Fibroblast of peridontal ligament (primary cell): ENCODE measurements at regions not wholly inside any gene's neighbourhood (a gene's known extent, or its start where the extent isn't known, plus 50 kb on each side); places are given as distances from the start of the nearest gene placed in this dataset.

ENCODE experiments used
- DNase-seq: peaks from one replicate; pipeline ENCODE4 v3.0.0-alpha.2; 2010; ENCODE audit errors: extremely low read depth

GRCh38 chr17:79503126-79503839, 107.6 kb downstream of the RBFOX3 start:
- no peak for DNase-seq

DNA sequence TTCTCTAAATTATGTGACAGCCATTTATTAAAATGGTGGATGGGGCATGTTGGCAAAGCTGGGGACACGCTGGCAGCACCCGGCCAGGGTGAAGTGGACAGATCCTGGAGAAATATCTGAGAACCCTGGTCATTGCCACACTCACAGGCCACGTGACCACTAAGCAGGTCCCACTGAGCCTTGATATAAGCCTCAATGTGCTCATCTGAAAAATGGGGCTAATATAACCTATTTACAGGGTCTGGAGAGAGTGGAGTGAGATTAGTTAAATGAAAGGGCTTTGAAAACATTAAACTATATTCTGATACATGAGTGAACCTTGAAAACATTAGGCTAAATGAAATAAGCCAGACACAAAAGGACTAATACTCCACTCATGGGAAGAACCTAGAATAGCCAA, 108.9 kb downstream of the RBFOX3 start:
- no peak for DNase-seq

- no peak for DNase-seq
Measured at GRCh38 chr17:79500745-79501618, 109.9 kb downstream of the RBFOX3 start.

DNA sequence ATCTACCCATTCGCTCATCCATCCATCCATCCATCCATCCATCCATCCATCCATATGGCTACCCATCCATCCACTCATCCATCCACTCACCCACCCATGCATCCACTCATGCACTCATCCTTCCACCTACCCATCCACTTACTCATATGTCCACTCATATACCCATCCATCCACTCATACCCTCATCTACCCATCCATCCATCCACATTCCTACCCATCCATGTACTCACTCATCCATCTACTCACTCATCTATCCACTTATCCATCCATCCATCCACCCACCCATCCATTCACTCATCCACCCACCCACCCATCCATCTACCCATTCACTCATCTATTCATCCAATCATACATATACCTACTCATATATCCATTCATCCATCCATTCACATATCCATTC, 112.0 kb downstream of the RBFOX3 start:
- no peak for DNase-seq

DNA sequence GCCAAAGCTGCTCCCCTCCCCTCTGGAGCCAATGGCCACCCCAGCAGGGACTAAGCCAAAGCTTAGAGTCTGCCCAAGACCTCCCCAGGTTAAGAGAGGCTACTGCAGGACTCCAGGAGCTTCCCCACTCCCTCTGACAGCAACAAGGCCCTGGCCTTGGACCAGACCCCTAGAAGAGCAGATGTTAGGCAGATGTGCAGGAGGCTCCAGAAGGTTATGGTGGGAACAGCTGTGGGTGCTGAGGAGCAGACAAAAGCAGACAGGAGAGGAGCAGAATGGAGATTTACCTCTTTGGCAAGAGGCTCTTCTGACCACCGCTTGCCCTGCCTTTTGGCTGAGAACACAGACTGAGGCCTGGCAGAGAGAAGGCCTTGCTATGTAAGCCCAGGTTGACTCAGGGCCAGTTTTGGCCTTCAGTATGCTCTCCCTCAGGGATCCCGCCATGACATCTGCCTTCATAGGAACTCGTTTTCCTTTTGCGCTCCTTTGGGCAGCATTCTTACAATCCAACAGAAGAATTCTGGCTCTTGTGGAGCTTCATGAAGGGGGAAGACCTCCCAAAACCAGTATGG, 113.0 kb downstream of the RBFOX3 start:
- no peak for DNase-seq

GRCh38 chr17:79496422-79497005, 114.3 kb downstream of the RBFOX3 start:
- DNase-seq = no peak

DNA sequence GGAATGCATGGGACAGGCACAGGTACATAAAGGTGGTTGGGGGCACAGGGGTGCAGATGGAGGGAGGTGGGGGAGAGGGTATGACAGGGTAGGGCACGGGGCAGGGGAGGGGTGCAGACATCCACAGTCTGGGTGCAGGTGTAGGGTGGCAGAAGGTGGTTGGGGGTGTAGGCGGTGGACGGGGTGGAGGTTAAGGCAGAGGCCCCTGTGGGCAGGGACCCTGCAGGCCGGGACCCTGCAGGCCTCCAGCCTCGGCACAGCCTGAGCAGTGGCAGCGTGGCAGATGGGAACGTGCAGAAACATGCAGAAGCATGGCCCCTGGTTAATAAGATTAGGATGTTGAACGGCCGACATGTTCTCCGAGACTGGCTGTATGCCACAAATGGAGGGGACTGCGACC, 115.2 kb downstream of the RBFOX3 start:
- DNase-seq = no peak

DNA sequence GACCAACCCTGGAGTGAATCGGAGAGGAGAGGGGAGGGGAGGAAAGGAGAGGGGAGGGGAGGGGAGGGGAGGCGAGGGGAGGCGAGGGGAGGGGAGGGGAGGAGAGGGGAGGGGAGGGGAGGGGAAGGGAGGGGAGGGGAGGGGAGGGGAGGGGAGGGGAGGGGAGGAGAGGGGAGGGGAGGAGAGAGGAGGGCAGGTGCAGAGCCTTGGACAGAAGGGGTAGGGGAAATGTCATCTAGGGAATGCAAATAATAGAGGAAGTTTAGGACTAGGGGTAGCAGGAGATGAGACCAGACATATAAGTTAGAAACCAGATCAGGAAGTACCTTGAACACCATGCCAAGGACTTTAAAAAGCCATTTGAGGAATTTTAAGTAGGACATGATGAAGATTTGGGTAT, 119.8 kb downstream of the RBFOX3 start:
- DNase-seq = no peak

DNA sequence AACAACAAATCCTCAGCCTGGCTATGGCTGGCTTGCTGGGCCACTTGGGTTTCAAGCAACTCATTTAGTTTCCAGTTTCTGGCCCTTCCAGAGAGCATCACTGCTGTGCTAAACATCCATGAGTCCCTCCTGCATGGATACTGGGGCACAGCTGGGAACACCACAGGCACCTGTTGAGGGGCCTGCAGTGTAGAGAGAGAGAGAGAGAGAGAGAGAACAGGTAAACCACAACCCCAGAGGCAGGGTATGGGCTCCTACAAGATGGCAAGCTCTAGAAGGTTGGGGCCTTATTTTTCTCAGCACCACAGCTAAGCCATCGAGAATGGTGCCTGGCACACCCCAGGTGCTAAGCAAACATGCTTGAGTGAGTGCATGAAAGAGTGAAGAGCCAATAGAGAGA, 120.3 kb downstream of the RBFOX3 start:
- DNase-seq = no peak

DNA sequence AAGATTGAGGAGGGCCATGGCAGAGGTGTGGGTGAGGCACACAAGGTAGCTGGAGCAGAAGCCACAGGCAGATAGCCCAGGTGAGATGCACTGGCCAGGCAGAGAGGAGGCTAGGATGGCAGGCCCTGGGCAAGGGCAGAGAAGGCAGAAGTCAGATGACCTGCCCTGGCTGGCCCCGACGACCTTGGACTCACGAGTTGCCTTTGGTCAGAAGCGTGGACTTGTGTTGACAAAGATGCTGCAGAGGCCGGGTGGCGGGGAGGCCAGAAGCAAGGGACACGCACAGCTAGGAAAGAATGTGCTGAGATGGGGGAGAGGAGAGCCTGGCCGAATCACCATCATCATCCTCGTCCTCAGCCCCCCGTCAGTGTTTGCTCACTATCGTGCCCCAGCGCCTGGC, 123.7 kb downstream of the RBFOX3 start:
- no peak for DNase-seq

DNA sequence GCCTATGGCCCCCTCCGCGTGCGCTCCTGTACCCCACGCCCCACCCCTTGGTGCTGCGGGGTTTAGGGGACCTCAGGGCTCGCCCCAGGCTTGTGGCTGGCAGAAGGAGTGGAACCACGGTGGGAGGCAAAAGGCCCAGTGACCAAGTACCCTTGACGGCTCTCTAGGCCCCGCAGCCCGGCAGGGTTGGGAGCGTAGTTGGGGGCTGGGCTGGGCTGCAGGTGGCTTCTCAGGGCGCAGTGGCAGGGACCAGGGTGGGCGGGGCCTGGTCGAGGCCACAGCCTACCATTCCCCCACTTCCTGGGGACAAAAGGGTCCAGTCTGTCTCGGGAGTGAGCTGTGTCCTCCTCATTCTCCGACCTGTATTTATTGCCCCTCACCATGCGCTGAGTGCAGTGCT, 124.9 kb downstream of the RBFOX3 start:
- DNase-seq = no peak

GRCh38 chr17:79485419-79485985, 125.3 kb downstream of the RBFOX3 start:
- DNase-seq = no peak

DNA sequence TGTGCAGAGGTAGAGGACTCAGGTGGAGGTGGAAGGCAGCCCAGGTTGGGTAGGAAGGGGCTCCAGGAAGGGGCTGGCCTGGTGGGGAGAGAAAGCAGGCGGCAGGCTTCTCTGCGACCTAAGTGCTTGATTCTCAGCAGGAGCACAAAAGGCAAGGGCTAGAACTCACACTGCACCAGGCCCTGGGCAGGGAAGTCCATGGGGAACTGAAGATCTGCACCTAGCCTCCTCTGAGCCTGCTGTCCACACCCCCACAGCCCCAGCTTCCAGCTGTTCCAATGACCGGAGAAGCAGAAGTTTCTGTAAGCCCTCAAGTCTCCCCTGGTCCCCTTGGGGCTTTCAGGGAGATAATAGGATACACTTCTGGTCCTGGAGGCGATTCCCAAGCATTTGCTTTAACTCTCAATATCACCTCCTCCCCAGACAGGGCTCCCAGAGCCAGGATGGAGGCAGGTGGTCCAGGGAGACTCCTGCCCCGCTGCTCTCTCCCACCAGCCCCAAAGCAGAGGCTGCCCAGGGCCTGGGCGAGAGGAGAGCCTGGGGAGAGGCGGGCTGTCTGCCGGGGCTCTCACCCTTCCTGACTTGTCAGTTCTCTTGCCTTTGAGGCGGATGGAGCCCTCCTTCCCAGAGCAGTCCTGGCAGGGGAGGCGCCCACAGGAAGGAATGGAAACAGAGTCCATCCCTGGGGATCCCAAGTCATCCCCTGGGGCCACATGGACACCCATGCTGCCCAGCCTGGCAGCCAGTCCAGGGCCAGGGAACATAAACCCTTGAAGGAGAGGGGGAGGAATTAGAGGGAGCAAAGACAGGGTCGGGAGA, 126.0 kb downstream of the RBFOX3 start:
- DNase-seq = no peak

DNA sequence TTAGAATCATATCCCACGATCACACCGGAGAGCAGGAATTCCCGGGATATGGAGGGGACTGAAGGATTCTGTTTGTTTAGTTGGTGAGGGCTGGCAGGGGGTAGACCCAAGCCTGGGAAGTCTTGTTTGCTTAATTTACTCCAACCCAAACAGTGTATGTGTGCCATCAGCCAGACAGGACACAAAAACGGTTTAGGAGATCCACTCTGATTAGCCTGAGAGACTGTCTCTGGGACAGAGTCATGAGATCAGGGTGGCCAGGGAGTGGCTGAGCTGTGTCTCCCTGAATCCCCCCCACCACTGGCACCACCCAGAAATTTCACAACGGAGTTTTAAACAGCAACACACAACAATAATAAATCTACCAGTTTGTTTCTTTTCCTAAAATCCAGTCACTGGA, 127.0 kb downstream of the RBFOX3 start:
- DNase-seq = no peak

GRCh38 chr17:79482727-79483521, 127.9 kb downstream of the RBFOX3 start:
- no peak for DNase-seq

DNA sequence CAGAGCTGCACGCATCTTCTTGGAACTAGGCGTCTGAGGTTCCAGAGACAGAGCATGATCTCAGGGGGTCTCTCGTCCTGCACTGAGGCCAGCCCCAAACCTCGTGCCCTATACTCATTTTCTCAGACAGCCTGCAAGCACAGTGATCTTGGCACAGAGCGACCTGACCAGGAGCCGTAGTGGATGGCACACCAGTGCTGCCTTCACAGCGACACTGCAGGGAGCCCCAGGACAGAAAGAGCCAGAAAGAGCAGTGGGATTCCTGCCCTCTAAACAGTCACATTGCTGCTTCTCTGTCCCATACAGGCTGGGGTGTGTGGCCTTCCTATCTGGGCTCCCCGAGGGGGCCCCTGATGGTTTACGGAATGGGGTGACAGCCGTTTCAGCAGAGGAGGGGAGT, 131.0 kb downstream of the RBFOX3 start:
- DNase-seq = no peak

GRCh38 chr17:79478841-79479240, 132.0 kb downstream of the RBFOX3 start:
- no peak for DNase-seq

DNA sequence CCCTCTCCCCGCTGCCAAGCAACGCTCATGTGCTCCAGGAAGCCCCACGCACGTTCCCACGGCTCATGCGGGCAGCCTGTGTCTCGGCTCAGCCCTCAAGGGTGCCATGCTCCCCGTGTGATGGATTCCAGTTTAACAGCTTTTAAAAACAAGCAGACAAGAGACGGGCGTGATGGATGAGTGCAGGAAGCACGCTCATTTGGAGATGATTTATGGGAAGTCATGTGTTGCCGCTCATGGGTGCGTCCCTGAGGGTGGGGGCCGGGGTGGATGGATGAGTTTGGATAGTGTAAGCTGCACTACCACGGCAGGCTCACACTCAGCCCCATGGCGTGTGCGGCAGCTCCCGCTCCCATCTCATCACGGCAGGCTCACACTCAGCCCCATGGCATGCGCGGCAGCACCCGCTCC, 132.8 kb downstream of the RBFOX3 start:
- DNase-seq = no peak

DNA sequence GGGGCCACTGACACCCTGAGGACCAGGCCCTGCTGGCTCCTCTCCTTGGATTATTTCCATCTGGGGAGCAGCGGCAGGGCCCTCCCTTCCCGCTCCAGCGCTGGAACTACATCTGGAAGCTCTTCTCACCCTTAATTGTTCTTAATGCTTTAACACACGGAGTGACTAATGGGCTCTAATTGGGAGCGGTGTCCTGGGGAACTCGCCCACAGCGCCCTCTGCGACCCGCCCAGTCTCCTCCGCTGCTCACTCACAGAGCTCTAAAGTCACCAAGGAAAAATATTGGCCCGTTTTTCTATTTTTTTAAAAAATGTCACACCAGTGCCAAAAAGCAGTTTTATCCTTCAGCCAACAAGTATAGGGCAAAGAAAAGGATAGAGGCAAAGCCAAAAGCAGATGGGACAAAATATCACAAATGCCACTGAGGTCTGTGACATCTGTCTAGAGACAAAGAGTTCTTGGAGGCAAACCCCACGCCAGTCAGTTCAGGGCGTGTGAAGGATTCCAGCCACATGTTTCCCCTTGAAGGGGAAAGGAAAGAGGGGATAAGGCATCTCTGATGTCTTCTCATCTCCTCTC, 134.7 kb downstream of the RBFOX3 start:
- DNase-seq = no peak

DNA sequence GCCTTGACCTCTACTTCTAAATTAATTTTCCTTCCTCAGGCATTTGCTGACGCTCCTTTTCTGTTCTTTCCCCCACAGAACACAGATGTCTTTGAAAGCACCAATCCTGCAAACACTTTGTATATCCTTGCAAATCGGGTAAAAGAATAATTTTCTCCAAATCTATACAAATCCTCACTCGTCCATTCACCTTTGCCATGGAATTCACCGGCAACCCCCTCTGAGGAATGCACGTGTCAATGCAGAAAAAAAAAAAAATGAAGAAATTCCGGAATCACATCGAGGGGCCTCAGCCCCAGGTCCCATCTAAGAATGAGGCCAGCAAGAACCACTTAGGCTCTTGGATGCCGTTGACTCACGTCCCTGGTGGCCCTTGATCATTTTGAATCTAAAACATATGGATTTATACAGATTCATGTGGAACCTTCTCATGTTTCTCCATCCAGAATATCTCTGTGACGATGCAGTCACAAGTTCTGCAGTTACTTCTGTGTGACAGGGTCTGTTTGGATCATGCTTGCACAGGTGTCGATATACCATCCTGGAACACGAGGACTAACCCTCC, 136.9 kb downstream of the RBFOX3 start:
- no peak for DNase-seq
